AG04449 (cell line): ENCODE measurements at regions not wholly inside any gene's neighbourhood (a gene's known extent, or its start where the extent isn't known, plus 50 kb on each side); places are given as distances from the start of the nearest gene placed in this dataset.

Source experiments
- CTCF ChIA-PET: fragments of 350-600 bp; formaldehyde crosslinking; extraction: SDS; loops from one replicate; lab custom pipeline; 2021; ENCODE audit warnings: antibody characterized with exemption; lab: Yijun Ruan, JAX
- POLR2A ChIA-PET: fragments of 400-600, 350-600 bp; formaldehyde crosslinking; extraction: SDS; loops from one replicate; lab custom pipeline; 2020; ENCODE audit warnings: antibody characterized with exemption, inconsistent platforms; lab: Yijun Ruan, JAX
- DNase-seq: peaks from one replicate; pipeline ENCODE4 v3.0.0-alpha.2; 2010; ENCODE audit warnings: low read depth, low spot score
- H3K4me3 ChIP-seq: 2 replicates; pipeline ENCODE4 v1.5.1; 2011; ENCODE audit warnings: low read depth, mild to moderate bottlenecking, control low read depth, low read length
- CTCF ChIP-seq: IDR thresholded peaks from one replicate; pipeline ENCODE4 v1.5.1; 2011; ENCODE audit warnings: mild to moderate bottlenecking, moderate library complexity, low read length, control low read depth, inconsistent platforms; ENCODE audit not compliant: insufficient read depth; ENCODE audit errors: missing control alignments

- POLR2A ChIA-PET: no interaction called here
- CTCF ChIA-PET: no interaction called here
- no peak overlapping the region for H3K4me3 ChIP-seq
- DNase-seq: no peak
- TF ChIP-seq CTCF: no peak
Measured at GRCh38 chr10:25682203-25682851, 251.7 kb upstream of the MYO3A start.

- CTCF ChIA-PET: no interaction called here
- no peak for DNase-seq
- H3K4me3 ChIP-seq: no peak overlapping the region
- POLR2A ChIA-PET: no interaction called here
- TF ChIP-seq CTCF: no peak
Measured at GRCh38 chr10:25683344-25683743, 250.7 kb upstream of the MYO3A start.

GRCh38 chr10:25687521-25687920 lies 246.5 kb upstream of the MYO3A start:
- CTCF ChIA-PET: no interaction called here
- no peak for DNase-seq
- H3K4me3 ChIP-seq: no peak overlapping the region
- TF ChIP-seq CTCF: no peak
- POLR2A ChIA-PET: no interaction called here

- DNase-seq: no peak
- no peak for TF ChIP-seq CTCF
- H3K4me3 ChIP-seq: no peak overlapping the region
- ChIA-PET CTCF (no interaction called here), POLR2A (no interaction called here)
Measured at GRCh38 chr10:25689346-25690100, 244.5 kb upstream of the MYO3A start.

GRCh38 chr10:25692761-25693160 lies 241.3 kb upstream of the MYO3A start:
- TF ChIP-seq CTCF: no peak
- H3K4me3 ChIP-seq: no peak overlapping the region
- ChIA-PET POLR2A (no interaction called here), CTCF (no interaction called here)
- DNase-seq: no peak

GRCh38 chr10:25694206-25694933 lies 239.7 kb upstream of the MYO3A start:
- CTCF ChIA-PET: no interaction called here

More at GRCh38 chr10:25694206-25694933, 239.7 kb upstream of the MYO3A start:
- no peak overlapping the region for H3K4me3 ChIP-seq
- TF ChIP-seq CTCF: no peak
- POLR2A ChIA-PET: no interaction called here
- DNase-seq: no peak
